HAP-1 (cell line): ENCODE measurements at regions not wholly inside any gene's neighbourhood (a gene's known extent, or its start where the extent isn't known, plus 50 kb on each side); places are given as distances from the start of the nearest gene placed in this dataset.

ENCODE experiments used
- DNase-seq, 2 experiments: peaks; one replicate each; pipeline ENCODE4 v3.0.0-alpha.2; 2016 to 2020; ENCODE audit warnings: low spot score in 2 of 2
- H3K27me3 ChIP-seq: fragments of 250-450 bp; sonication (Bioruptor Pico); 2 replicates; pipeline ENCODE4 v1.5.1; 2020; ENCODE audit warnings: low read depth, mild to moderate bottlenecking, moderate library complexity
- H3K36me3 ChIP-seq: fragments of 250-450 bp; sonication (Bioruptor Pico); replicated peaks from 2 replicates; pipeline ENCODE4 v1.5.1; 2020; ENCODE audit warnings: mild to moderate bottlenecking
- H3K4me1 ChIP-seq: fragments of 250-450 bp; sonication (Bioruptor Pico); 2 replicates; pipeline ENCODE4 v1.5.1; 2020; ENCODE audit warnings: mild to moderate bottlenecking
- H3K4me3 ChIP-seq: fragments of 250-450 bp; sonication (Bioruptor Pico); 2 replicates; pipeline ENCODE4 v1.5.1; 2020; ENCODE audit warnings: mild to moderate bottlenecking, moderate library complexity
- H3K9me3 ChIP-seq: fragments of 250-450 bp; sonication (Bioruptor Pico); 2 replicates; pipeline ENCODE4 v1.5.1; 2020; ENCODE audit warnings: mild to moderate bottlenecking, moderate library complexity
- in situ Hi-C: fragments of 300-500 bp; cut with MboI; formaldehyde crosslinking; loops from 3 replicates; pipeline ENCODE4 v1.14.3; 2020; ENCODE audit warnings: low sequenced_read_pairs, inconsistent platforms, mixed read lengths

DNA sequence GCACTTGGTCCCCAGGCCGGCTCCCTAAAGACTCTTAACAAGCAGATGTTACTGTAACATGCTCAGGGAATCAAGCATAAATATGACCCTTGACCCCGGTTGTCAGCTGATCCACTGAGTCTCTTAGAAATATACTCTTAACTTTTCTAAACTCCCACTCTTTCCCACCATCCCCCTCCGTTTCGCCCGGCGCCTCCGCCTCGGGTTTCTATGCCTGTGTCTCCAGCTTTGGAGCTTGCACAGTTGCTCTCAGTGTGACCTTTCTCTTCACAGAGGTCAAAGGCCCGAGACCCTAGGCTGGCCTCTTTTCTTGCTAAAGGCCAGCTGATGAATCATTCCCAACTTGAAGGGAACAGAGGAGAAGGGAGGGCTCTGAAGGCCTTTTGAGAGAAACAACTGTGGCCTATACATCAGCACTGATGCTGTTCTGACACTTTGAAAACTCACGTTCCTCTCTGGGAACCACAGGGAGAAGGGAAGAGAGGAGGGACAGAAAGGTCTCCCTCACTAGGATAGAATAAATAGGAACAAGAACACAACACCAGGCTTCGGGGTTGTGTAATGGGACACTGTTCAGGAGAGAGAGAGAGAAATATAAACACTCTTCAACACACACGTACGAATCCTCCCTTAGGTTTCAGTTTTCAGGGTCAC, 484.5 kb upstream of the NR2F2 start:
- in situ Hi-C loops = loop anchor here (25.0 kb wide), 1 partner anchor 491 kb away; the partner anchor contains the start of gene NR2F2

DNA sequence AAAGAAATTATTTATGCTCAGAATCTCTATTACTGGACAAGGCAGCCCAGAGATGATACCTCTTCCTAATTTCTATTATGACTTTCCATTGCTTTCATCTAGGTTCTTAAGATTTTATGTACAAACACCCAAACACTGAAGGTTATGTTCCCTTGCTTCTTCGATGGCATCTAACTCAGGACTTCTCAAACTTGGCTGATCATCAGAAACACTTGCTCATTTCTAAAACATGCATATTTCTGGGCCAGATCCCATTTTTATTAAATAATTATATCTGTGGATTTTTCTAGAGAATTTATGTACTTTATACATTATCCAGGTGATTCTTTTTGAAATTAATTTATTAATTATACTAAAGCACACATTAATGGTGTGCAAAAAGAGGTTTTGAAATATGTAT, 482.4 kb upstream of the NR2F2 start:
- in situ Hi-C loops = loop anchor here (25.0 kb wide), 1 partner anchor 489 kb away; the partner anchor contains the start of gene NR2F2
- no peaks in the 10 kb centered on the region for H3K36me3 ChIP-seq
- H3K9me3 ChIP-seq = no peaks in the 10 kb centered on the region
- peaks cover 2% of the 10 kb centered on the region; the same call in 1 of the 2 replicates for H3K4me1 ChIP-seq
- no peaks in the 10 kb centered on the region for H3K27me3 ChIP-seq
- H3K4me3 ChIP-seq = no peak overlapping the region
- no peak for DNase-seq

More for the DNA sequence above, 484.5 kb upstream of the NR2F2 start:
- H3K9me3 ChIP-seq = no peaks in the 10 kb centered on the region
- H3K4me1 ChIP-seq = peaks cover 2% of the 10 kb centered on the region; the same call in 1 of the 2 replicates
- H3K4me3 ChIP-seq = no peak overlapping the region
- no peak for DNase-seq
- no peaks in the 10 kb centered on the region for H3K27me3 ChIP-seq
- no peaks in the 10 kb centered on the region for H3K36me3 ChIP-seq

DNA sequence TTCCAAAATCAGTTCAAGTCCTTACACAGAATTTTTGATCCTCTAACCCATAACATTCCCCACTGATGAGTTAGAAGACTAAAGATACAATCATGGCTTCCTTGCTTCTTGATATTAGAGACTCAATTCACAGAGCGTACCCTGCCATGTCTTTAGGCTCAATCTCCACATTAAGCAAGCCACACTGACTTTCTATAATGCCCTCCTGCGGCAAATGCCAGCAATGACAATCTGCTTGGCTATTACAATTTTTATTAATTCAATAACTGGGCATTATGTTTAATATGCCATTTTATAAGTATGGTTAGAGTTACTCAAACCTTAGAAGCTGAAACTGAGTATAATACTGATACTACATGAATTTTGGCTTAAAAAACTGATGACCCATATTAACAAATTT, 479.7 kb upstream of the NR2F2 start:
- in situ Hi-C loops = no loop called here
- Histone ChIP-seq H3K4me3 (no peak overlapping the region), H3K4me1 (no peaks in the 10 kb centered on the region), H3K27me3 (no peaks in the 10 kb centered on the region), H3K36me3 (no peaks in the 10 kb centered on the region), H3K9me3 (no peaks in the 10 kb centered on the region)
- no peak for DNase-seq

DNA sequence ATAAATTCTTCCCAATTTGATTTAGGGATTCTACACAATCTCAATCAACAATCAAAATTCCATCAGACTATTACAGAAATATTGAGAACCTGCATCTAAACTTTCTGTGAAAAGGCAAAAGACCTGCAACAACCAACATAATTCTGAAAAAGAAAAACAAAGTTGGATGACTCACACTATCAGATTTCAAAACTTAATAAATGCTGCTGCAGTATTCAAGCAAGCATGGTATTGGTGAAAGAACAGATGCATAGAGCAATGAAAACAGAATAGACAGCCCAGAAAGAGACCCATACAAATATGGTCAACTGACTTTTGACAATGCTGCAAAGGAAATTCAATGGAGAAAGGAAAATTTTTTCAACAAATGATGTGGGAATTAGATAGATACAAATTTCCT, 477.1 kb upstream of the NR2F2 start:
- Histone ChIP-seq H3K9me3 (no peaks in the 10 kb centered on the region), H3K27me3 (no peaks in the 10 kb centered on the region), H3K4me1 (no peaks in the 10 kb centered on the region), H3K36me3 (no peaks in the 10 kb centered on the region), H3K4me3 (no peak overlapping the region)
- in situ Hi-C loops = no loop called here
- DNase-seq = no peak

DNA sequence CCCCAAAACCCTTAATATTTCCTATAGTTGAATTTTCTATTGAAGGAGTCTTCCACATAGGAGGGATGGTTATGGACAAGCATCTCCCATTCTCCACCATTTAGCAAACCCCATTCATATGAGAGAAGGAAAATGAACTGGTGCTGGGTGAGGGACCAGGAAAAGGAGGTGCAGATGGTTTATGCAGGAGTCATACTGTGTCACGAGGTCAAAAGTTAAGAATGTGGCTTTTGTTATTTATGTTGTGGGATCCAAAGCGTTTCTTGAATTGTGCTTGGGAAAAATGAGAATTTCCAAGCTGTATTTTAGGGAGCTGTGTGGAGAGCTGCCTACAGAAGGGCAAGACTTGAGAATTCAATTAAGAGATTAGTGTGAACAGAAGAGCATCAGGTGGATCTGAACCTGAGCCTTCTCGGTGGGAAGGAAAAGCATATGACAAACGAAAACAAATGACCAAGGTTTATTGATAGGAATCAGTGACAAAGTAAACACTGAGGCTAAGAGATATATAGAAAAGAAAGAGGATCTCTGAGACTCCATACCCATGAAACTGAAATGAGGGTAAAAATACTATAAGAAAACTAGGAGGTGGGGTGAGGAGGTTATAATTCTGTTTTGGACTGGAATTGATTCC, 473.3 kb upstream of the NR2F2 start:
- in situ Hi-C loops = no loop called here

DNA sequence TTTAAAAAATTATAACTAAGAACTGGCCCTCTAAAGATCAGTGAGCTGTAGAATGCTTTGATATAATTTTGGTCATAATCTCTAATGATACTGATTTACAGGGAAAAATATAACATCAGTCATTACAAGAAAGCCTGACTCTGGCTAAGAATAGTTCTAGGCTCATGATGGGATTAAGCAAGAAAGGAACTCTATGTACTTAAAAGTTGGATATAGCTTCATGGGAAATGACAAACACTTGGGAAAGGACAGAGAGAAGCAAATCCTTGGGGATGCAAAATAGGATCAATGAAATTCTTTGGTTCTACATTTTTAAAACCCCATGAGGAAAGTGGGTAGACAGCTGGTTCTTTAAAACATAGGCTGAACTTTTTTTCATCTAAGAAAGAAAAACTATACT, 472.7 kb upstream of the NR2F2 start:
- in situ Hi-C loops = no loop called here
- Histone ChIP-seq H3K4me1 (no peaks in the 10 kb centered on the region), H3K9me3 (no peaks in the 10 kb centered on the region), H3K36me3 (no peaks in the 10 kb centered on the region), H3K27me3 (no peaks in the 10 kb centered on the region), H3K4me3 (no peak overlapping the region)
- DNase-seq = no peak

More for the DNA sequence above, 473.3 kb upstream of the NR2F2 start:
- Histone ChIP-seq H3K4me3 (no peak overlapping the region), H3K36me3 (no peaks in the 10 kb centered on the region), H3K27me3 (no peaks in the 10 kb centered on the region), H3K4me1 (no peaks in the 10 kb centered on the region), H3K9me3 (no peaks in the 10 kb centered on the region)
- no peak for DNase-seq

DNA sequence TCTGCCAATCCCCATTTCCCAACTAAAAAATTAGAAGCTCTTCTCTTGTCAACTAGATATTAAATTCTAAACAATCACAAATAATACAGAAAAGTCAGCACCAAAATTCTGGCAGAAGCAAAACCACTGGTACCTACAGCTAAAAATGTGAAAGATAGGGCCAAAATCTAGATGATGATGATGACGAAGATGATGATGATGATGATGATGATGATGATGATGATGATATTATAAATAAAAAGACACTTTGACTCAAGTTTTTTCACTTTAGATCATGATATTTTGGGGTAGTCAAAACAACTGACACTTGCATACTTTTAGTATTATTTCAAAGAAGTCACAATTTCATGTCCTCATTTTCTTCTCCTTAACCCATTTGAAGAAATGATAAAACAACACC, 470.1 kb upstream of the NR2F2 start:
- H3K9me3 ChIP-seq = no peaks in the 10 kb centered on the region
- in situ Hi-C loops = no loop called here
- no peaks in the 10 kb centered on the region for H3K27me3 ChIP-seq
- H3K4me3 ChIP-seq = no peak overlapping the region
- H3K4me1 ChIP-seq = no peaks in the 10 kb centered on the region
- DNase-seq = no peak
- no peaks in the 10 kb centered on the region for H3K36me3 ChIP-seq

DNA sequence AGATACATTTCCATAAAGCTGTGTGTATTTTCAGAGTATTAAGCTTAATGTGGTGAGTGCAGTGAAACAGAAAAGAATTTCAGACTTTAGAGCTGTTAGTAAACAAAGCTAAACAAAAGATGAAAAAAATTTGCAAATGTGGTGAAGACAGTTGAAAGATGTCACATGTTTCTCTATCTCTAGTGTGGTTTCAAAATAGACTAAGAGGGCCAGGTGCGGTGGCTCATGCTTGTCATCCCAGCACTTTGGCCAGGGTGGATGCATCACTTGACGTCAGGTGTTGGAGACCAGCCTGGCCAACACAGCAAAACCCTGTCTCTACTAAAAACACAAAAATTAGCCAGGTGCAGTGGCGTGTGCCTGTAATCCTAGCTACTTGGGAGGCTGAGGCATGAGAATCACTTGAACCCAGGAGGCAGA, 466.0 kb upstream of the NR2F2 start:
- Histone ChIP-seq H3K27me3 (no peaks in the 10 kb centered on the region), H3K4me3 (no peak overlapping the region), H3K4me1 (no peaks in the 10 kb centered on the region), H3K9me3 (no peaks in the 10 kb centered on the region), H3K36me3 (no peaks in the 10 kb centered on the region)
- no peak for DNase-seq
- in situ Hi-C loops = no loop called here

DNA sequence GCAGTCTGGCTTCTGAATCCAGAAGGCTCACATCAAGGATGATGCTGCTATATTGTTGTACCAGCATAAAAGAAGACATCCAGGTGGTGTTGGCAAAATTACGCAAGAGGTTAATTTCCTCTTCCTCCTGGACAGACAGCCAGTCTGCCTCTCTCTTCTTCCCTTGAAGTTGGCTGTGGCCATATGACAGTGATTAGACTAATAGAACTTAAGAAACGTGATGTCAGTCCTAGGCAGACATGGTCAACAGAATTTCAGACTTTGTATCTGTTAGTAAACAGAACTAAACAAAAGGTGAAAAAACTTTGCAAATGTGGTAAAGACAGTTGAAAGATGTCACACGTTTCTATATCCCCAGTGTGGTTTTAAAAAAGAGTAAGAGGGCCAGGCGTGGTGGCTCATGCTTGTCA, 465.2 kb upstream of the NR2F2 start:
- Histone ChIP-seq H3K4me3 (no peak overlapping the region), H3K4me1 (no peaks in the 10 kb centered on the region), H3K36me3 (no peaks in the 10 kb centered on the region), H3K27me3 (no peaks in the 10 kb centered on the region), H3K9me3 (no peaks in the 10 kb centered on the region)
- no peak for DNase-seq
- in situ Hi-C loops = no loop called here

DNA sequence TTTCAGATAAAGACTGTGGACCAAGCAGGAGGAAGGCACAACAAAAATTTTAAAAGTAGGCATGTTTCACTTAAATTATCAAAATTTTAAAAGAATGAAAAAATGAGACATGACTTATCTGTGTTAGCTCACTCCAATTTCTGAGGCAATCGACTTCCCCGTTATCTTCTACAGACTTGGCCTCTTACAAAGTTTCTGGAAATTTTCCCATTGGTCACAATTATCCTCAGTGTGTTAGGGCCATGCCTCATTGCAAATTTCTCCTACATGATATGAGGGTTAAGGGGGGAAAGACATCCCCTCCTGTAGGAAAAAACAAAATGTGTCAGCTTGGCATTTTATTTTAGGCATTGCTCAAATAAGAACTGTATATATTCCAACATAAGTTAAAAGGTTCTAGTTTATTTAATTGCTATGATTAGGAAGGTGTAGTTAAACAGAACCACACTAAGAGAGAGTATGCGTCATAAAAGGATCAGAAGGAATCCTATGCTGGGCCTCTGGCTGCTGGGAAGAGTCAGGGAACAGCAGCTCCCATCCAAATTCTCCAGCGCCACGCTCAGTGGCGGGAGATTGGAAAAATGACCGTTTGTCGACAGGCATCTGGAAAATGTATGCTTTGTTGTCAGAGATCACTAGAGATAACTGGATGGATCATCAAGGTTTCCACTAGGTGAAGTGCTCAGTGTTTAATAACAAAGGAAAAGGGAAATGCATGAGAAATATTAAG, 463.6 kb upstream of the NR2F2 start:
- peaks cover 3% of the 10 kb centered on the region; the same call in 1 of the 2 replicates for H3K4me1 ChIP-seq
- H3K36me3 ChIP-seq = no peaks in the 10 kb centered on the region
- H3K9me3 ChIP-seq = no peaks in the 10 kb centered on the region
- DNase-seq = no peak
- H3K4me3 ChIP-seq = no peak overlapping the region
- no peaks in the 10 kb centered on the region for H3K27me3 ChIP-seq
- in situ Hi-C loops = no loop called here

DNA sequence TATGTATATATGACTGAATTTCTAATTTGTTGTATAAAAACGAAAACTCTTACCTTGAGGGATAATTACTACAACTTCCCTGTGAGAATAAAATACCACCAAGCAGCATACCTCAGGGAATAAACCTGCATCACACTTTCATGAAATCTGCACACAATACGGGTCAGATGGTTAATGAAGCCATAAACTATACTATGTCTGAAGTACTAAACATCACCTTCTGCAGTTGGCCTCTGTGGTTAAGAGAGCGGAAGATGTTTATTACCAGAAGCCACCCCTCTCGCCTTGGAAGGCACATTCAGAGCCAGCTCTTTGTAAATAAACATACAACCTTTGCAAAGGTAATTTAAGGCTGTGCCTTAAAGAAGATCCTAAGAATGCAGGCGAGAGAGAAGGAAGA, 462.1 kb upstream of the NR2F2 start:
- DNase-seq = no peak
- H3K4me1 ChIP-seq = peaks cover 3% of the 10 kb centered on the region; the same call in 1 of the 2 replicates
- no peak overlapping the region for H3K4me3 ChIP-seq
- no peaks in the 10 kb centered on the region for H3K9me3 ChIP-seq
- no peaks in the 10 kb centered on the region for H3K36me3 ChIP-seq
- in situ Hi-C loops = no loop called here
- H3K27me3 ChIP-seq = no peaks in the 10 kb centered on the region

DNA sequence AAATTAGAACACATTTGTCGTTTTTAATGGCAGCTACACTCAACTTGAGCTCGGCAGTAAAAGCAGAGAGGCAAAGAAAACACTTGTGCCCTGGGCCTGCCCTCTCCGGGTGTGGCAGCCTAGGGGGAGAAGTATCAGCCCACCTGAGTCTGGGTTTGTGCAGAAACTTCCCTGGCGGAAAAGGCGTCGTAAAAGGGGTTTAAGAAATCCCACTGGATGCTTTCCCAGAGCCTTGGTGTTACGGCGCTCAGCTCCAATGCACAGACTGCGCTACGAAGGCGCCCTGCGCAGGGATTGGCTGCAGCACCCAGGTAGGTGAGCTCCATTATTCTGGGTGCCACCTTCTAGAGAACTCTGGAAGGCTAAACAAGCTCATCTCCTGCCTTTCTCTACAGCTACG, 461.5 kb upstream of the NR2F2 start:
- Histone ChIP-seq H3K9me3 (no peaks in the 10 kb centered on the region), H3K4me1 (peaks cover 4% of the 10 kb centered on the region), H3K4me3 (no peak overlapping the region), H3K27me3 (no peaks in the 10 kb centered on the region), H3K36me3 (no peaks in the 10 kb centered on the region)
- no peak for DNase-seq
- in situ Hi-C loops = no loop called here

DNA sequence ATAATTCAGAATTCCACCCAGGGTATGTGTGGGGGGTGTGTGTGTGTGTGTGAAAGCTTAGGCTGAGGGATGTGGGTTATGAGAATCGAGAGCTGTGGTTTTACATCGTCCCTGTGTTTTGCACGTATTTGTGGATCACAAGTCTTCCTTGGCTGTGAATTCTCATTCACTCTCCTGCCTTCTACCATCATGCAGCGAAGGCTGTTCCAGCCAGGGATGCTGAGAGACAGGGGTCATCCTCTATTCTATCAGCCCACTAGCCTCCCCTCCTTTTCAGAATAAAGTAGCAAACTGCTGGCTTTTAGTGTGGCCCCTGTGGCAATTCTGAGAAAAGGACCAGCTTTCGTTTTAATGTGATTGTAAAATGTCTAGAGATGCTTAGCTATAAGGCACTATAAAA, 460.6 kb upstream of the NR2F2 start:
- Histone ChIP-seq H3K27me3 (no peaks in the 10 kb centered on the region), H3K36me3 (no peaks in the 10 kb centered on the region), H3K4me1 (peaks cover 13% of the 10 kb centered on the region), H3K9me3 (no peaks in the 10 kb centered on the region), H3K4me3 (no peak overlapping the region)
- in situ Hi-C loops = no loop called here
- no peak for DNase-seq

DNA sequence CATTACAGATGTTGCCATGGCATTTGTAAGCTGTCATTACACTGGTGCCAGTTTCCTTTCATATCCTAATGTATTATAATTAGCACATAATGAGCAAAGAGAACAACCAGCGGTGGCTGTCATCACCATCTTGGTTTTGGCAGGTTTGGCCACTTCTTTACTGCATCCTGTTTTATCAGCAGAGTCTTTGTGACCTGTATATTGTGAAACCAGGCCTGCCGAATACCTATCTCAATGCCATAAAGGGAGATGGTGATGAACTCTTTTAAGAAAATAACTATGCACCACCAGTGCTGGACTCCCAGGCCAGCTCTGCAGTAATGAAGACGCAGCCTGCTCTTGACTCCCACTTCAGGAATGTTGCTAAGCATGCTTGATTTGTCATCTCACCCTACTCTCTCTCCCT, 458.1 kb upstream of the NR2F2 start:
- in situ Hi-C loops = no loop called here
- no peaks in the 10 kb centered on the region for H3K27me3 ChIP-seq
- peaks cover 35% of the 10 kb centered on the region for H3K4me1 ChIP-seq
- DNase-seq = no peak
- no peaks in the 10 kb centered on the region for H3K9me3 ChIP-seq
- H3K36me3 ChIP-seq = no peaks in the 10 kb centered on the region
- no peak overlapping the region for H3K4me3 ChIP-seq
